Tibial artery (tissue), 4 donors: ENCODE measurements at regions not wholly inside any gene's neighbourhood (a gene's known extent, or its start where the extent isn't known, plus 50 kb on each side); places are given as distances from the start of the nearest gene placed in this dataset.

Source experiments
- DNase-seq, 2 donors: peaks; one replicate each; pipeline ENCODE4 v3.0.0-alpha.2; 2019
- H3K27ac ChIP-seq, 2 donors: fragments of 200-600 bp; sonication (generic) in 1 of 2; 1 replicate in 1 of 2; 2 replicates in 1 of 2; pipeline ENCODE4 v1.5.1; 2018 to 2019; ENCODE audit warnings: mild to moderate bottlenecking in 1 of 2
- H3K27me3 ChIP-seq, 2 donors: fragments of 200-600 bp; sonication (generic) in 1 of 2; one replicate each; pipeline versions ENCODE4 v1.5.1 to v1.6.0; 2016 to 2019
- H3K36me3 ChIP-seq, 3 donors: fragments of 200-600 bp; sonication (generic) in 2 of 3; one replicate each; pipeline ENCODE4 v1.5.1; 2016 to 2019; ENCODE audit warnings: mild to moderate bottlenecking in 2 of 3
- H3K4me1 ChIP-seq, 4 donors: fragments of 200-600 bp; sonication (generic) in 2 of 4; 1 replicate in 3 of 4; 2 replicates in 1 of 4; pipeline ENCODE4 v1.5.1; 2016 to 2019
- H3K4me3 ChIP-seq, 2 donors: fragments of 200-600 bp; sonication (generic) in 1 of 2; 1 replicate in 1 of 2; 2 replicates in 1 of 2; pipeline ENCODE4 v1.5.1; 2018 to 2019; ENCODE audit warnings: mild to moderate bottlenecking in 2 of 2
- H3K9me3 ChIP-seq, 3 donors: fragments of 200-600 bp; sonication (generic) in 1 of 3; one replicate each; pipeline ENCODE4 v1.5.1; 2016 to 2019
- intact Hi-C: fragments of 100-400 bp; cut with DNase I; formaldehyde crosslinking; loops from one replicate; pipeline ENCODE4 v1.15.0; 2023; ENCODE audit warnings: low total_unique reads
- TF ChIP-seq, protein P1 (sequence below), 2 experiments: fragments of 200-600 bp in 1 of 2; fragments of 450-650 bp in 1 of 2; IDR thresholded peaks; one replicate each; pipeline ENCODE4 v1.5.1; 2017 to 2019; ENCODE audit warnings: antibody characterized with exemption in 2 of 2, mild to moderate bottlenecking in 1 of 2, moderate library complexity in 1 of 2

DNA sequence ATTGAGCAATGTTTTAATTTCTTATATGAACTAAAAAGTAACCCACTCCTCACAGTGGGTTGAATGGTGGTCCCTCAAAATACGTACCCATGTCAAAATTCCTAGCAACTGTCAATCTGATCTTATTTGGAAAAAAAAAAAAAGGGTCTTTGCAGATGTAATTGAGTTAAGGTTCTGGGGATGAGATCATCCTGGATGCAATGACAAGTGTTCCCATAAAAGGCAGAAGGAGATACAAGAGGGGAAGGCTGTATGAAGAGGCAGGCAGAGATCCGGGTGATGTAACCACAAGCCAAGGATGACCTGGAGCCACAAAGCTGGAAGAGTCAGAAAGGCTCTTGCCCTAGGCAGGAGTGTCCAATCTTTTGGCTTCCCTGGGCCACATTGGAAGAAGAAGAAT lies 516.3 kb upstream of the MKI67 start:
- Histone ChIP-seq H3K36me3 (no peaks in the 10 kb centered on the region), H3K27me3 (no peaks in the 10 kb centered on the region), H3K27ac (no peak overlapping the region), H3K9me3 (no peaks in the 10 kb centered on the region), H3K4me1 (no peaks in the 10 kb centered on the region), H3K4me3 (no peak overlapping the region)
- no peak for DNase-seq
- TF ChIP-seq, protein P1, sequence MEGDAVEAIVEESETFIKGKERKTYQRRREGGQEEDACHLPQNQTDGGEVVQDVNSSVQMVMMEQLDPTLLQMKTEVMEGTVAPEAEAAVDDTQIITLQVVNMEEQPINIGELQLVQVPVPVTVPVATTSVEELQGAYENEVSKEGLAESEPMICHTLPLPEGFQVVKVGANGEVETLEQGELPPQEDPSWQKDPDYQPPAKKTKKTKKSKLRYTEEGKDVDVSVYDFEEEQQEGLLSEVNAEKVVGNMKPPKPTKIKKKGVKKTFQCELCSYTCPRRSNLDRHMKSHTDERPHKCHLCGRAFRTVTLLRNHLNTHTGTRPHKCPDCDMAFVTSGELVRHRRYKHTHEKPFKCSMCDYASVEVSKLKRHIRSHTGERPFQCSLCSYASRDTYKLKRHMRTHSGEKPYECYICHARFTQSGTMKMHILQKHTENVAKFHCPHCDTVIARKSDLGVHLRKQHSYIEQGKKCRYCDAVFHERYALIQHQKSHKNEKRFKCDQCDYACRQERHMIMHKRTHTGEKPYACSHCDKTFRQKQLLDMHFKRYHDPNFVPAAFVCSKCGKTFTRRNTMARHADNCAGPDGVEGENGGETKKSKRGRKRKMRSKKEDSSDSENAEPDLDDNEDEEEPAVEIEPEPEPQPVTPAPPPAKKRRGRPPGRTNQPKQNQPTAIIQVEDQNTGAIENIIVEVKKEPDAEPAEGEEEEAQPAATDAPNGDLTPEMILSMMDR (IDR thresholded peaks at IDR 0.05), result no peak
- intact Hi-C loops, result no loop called here

DNA sequence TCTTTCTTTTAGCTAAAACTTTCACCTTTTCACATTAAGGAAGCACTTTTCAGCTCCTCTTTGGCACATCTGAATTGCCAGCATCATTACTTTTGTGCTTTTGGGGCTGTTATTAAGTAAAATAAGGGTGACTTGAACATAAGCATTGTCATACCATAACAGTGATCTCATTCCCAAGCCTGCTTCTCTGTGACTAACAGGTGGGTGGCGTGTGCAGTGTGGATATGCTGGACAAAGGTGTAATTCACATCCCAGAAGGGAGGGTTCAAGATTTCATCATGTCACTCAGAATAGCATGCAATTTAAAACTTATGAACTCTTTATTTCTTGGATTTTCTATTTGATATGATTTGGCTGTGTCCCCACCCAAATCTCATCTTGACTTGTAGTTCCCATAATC lies 517.4 kb upstream of the MKI67 start:
- no peak overlapping the region for H3K4me3 ChIP-seq
- no peak for DNase-seq
- no peaks in the 10 kb centered on the region for H3K36me3 ChIP-seq
- H3K27me3 ChIP-seq, result no peaks in the 10 kb centered on the region
- H3K27ac ChIP-seq, result no peak overlapping the region
- H3K9me3 ChIP-seq, result no peaks in the 10 kb centered on the region
- TF ChIP-seq, protein P1 (IDR thresholded peaks at IDR 0.05), result no peak
- no peaks in the 10 kb centered on the region for H3K4me1 ChIP-seq
- intact Hi-C loops, result no loop called here

DNA sequence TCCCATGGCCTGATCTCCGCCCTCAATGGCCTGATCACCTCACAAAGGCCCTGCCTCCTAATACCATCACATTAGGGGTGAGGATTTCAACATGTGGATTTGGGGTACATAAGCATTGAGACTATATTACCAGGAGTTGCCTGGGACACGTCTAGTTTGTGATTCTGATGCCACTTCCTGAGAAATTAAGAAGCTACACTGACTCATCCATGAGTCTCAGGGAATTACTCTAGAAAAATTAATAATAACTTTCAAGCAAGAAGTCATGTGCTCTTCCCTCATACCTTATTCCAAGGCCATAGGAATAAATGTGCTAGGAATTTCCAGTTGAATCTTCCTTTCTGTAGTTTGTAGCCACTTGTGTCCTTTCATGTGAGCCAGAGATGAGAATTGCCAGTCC lies 519.3 kb upstream of the MKI67 start:
- no peaks in the 10 kb centered on the region for H3K9me3 ChIP-seq
- DNase-seq, result no peak
- H3K4me1 ChIP-seq, result no peaks in the 10 kb centered on the region
- no peaks in the 10 kb centered on the region for H3K27me3 ChIP-seq
- TF ChIP-seq, protein P1 (IDR thresholded peaks at IDR 0.05), result no peak
- H3K4me3 ChIP-seq, result no peak overlapping the region
- no peaks in the 10 kb centered on the region for H3K36me3 ChIP-seq
- H3K27ac ChIP-seq, result no peak overlapping the region
- intact Hi-C loops, result no loop called here

DNA sequence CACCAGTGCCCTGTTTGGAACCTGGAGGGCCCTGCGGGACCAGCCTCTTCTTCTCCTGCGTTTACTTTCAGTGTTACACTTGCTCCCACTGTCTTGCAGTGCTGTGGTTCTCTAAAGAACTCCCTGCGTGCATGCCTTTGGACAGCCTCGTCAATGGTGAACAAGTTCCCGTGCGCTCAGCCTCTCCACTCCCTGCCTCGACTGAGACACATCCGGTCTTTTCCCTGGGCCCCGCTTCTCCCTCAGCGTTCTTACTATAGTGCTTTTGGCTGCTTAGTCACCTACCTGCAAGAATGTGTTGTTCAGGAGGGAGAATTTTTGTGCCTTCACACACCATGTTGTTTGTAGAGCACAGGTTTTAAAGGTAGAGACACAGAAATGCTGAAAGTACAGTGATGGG lies 520.7 kb upstream of the MKI67 start:
- DNase-seq, result no peak
- intact Hi-C loops, result no loop called here
- H3K4me3 ChIP-seq, result no peak overlapping the region
- no peaks in the 10 kb centered on the region for H3K27me3 ChIP-seq
- H3K27ac ChIP-seq, result no peak overlapping the region
- TF ChIP-seq, protein P1 (IDR thresholded peaks at IDR 0.05), result no peak
- H3K36me3 ChIP-seq, result no peaks in the 10 kb centered on the region
- no peaks in the 10 kb centered on the region for H3K9me3 ChIP-seq
- no peaks in the 10 kb centered on the region for H3K4me1 ChIP-seq

DNA sequence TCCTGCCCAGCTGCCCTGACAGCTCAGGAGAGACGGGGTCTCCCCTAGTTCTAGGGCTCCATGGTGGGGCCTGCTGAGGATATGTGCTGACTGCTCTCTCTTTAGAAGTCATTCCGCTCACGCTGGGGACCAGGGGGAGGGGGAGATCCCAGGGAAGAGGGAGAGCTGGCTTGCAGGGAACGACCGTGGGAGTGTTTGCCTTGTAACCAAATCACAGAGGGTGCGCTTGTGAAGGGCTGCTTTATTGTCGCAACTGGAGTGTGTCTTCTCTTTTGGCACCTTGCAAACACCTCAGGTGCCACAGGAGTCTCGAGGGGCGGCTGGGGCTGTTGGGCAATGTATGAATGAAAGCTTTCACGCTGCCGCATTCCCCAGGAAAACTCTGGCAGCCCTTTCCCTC lies 531.3 kb upstream of the MKI67 start:
- Histone ChIP-seq H3K4me3 (no peak overlapping the region), H3K27me3 (no peaks in the 10 kb centered on the region), H3K36me3 (no peaks in the 10 kb centered on the region), H3K9me3 (no peaks in the 10 kb centered on the region), H3K4me1 (no peaks in the 10 kb centered on the region), H3K27ac (no peak overlapping the region)
- intact Hi-C loops, result no loop called here
- TF ChIP-seq, protein P1 (IDR thresholded peaks at IDR 0.05), result no peak
- no peak for DNase-seq

DNA sequence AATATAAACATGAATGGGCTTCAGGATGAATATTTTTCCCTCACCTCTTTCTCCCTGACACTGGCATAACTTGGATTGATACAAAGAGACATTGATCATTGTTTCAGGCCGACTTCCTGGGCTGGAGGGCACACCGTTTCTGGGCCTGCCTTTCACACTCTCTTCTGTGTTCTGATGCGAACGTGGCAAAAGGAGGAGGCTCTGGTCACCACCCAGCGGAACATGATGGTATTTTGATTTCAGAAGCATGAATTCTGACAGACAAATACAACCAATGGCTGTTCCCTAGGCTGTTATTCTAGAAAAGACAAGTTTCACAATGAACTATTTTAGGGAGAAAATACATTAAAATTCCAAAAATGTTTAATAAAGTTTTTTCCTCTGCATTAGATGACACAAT lies 534.5 kb upstream of the MKI67 start:
- no peak overlapping the region for H3K27ac ChIP-seq
- H3K4me1 ChIP-seq, result no peaks in the 10 kb centered on the region
- H3K27me3 ChIP-seq, result no peaks in the 10 kb centered on the region
- H3K4me3 ChIP-seq, result no peak overlapping the region
- intact Hi-C loops, result no loop called here
- H3K36me3 ChIP-seq, result no peaks in the 10 kb centered on the region
- no peak for DNase-seq
- TF ChIP-seq, protein P1 (IDR thresholded peaks at IDR 0.05), result no peak
- H3K9me3 ChIP-seq, result no peaks in the 10 kb centered on the region
